ENCODE measurements at regions not wholly inside any gene's neighbourhood (a gene's known extent, or its start where the extent isn't known, plus 50 kb on each side); places are given as distances from the start of the nearest gene placed in this dataset.

- intact Hi-C loops (cut with micrococcal nuclease; ENCODE audit: unreplicated experiment) = no loop called here
- no peak for DNase-seq
- H3K4me1 ChIP-seq (replicated peaks; ENCODE audit: insufficient read depth) = no peaks in the 10 kb centered on the region
- no peak overlapping the region for H2AFZ ChIP-seq
- no peaks in the 10 kb centered on the region for H3K9me2 ChIP-seq (ENCODE audit: insufficient read depth)
- H3F3A ChIP-seq (ENCODE audit: insufficient read depth, low read depth) = no peaks in the 10 kb centered on the region
- no peaks in the 10 kb centered on the region for H3K36me3 ChIP-seq (ENCODE audit: low read depth)
- H3K9me3 ChIP-seq (ENCODE audit: insufficient read depth, low read depth) = no peaks in the 10 kb centered on the region
- no peak overlapping the region for H3K27ac ChIP-seq
- ChIA-PET CTCF (no interaction called here), POLR2A (ENCODE audit: unreplicated experiment) (no interaction called here)
- no peak for TF ChIP-seq CTCF (conservative IDR thresholded peaks at IDR 0.05)
- no TSS peak for BruUV-seq (replicated peaks)
- no peaks in the 10 kb centered on the region for H3K27me3 ChIP-seq (ENCODE audit: insufficient read depth, low read depth)
- no peak overlapping the region for H3K4me2 ChIP-seq
- no peaks in the 10 kb centered on the region for H4K20me1 ChIP-seq (ENCODE audit: insufficient read depth)
- no peak overlapping the region for H3K4me3 ChIP-seq
- H3K79me2 ChIP-seq (ENCODE audit: low read depth) = no peaks in the 10 kb centered on the region
Measured at GRCh38 chr20:52534616-52535015, 343.0 kb upstream of the ZFP64 start.

- POLR2A ChIA-PET (ENCODE audit: unreplicated experiment) = no interaction called here
- no peak for DNase-seq
- Histone ChIP-seq H3K4me2 (no peak overlapping the region), H2AFZ (no peak overlapping the region), H3F3A (ENCODE audit: insufficient read depth, low read depth) (no peaks in the 10 kb centered on the region), H3K9me3 (ENCODE audit: insufficient read depth, low read depth) (no peaks in the 10 kb centered on the region), H3K27me3 (ENCODE audit: insufficient read depth, low read depth) (no peaks in the 10 kb centered on the region), H3K9me2 (ENCODE audit: insufficient read depth) (no peaks in the 10 kb centered on the region), H3K4me1 (replicated peaks; ENCODE audit: insufficient read depth) (no peaks in the 10 kb centered on the region), H3K79me2 (ENCODE audit: low read depth) (no peaks in the 10 kb centered on the region), H4K20me1 (ENCODE audit: insufficient read depth) (no peaks in the 10 kb centered on the region), H3K36me3 (ENCODE audit: low read depth) (no peaks in the 10 kb centered on the region), H3K4me3 (no peak overlapping the region), H3K27ac (no peak overlapping the region)
- no peak for TF ChIP-seq EZH2 (IDR thresholded peaks at IDR 0.05; ENCODE audit: low read depth)
- CTCF ChIA-PET = no interaction called here
- intact Hi-C loops (cut with micrococcal nuclease; ENCODE audit: unreplicated experiment) = no loop called here
- no TSS peak for BruUV-seq (replicated peaks)
Measured at GRCh38 chr20:52533401-52533800, 341.8 kb upstream of the ZFP64 start.

GRCh38 chr20:52532674-52533073 is 341.1 kb upstream of the ZFP64 start:
- no peaks in the 10 kb centered on the region for H3K9me3 ChIP-seq (ENCODE audit: insufficient read depth, low read depth)
- CTCF ChIA-PET = no interaction called here
- no TSS peak for BruUV-seq (replicated peaks)
- no peak overlapping the region for H3K4me2 ChIP-seq
- no peaks in the 10 kb centered on the region for H3K9me2 ChIP-seq (ENCODE audit: insufficient read depth)
- H3K4me1 ChIP-seq (replicated peaks; ENCODE audit: insufficient read depth) = no peaks in the 10 kb centered on the region
- H3F3A ChIP-seq (ENCODE audit: insufficient read depth, low read depth) = no peaks in the 10 kb centered on the region
- no peak overlapping the region for H3K27ac ChIP-seq
- no peaks in the 10 kb centered on the region for H4K20me1 ChIP-seq (ENCODE audit: insufficient read depth)
- H3K79me2 ChIP-seq (ENCODE audit: low read depth) = no peaks in the 10 kb centered on the region
- no peaks in the 10 kb centered on the region for H3K27me3 ChIP-seq (ENCODE audit: insufficient read depth, low read depth)
- no peaks in the 10 kb centered on the region for H3K36me3 ChIP-seq (ENCODE audit: low read depth)
- POLR2A ChIA-PET (ENCODE audit: unreplicated experiment) = no interaction called here
- no peak overlapping the region for H2AFZ ChIP-seq
- DNase-seq = no peak
- intact Hi-C loops (cut with micrococcal nuclease; ENCODE audit: unreplicated experiment) = no loop called here
- TF ChIP-seq CTCF (conservative IDR thresholded peaks at IDR 0.05) = no peak
- TF ChIP-seq EZH2 (IDR thresholded peaks at IDR 0.05; ENCODE audit: low read depth) = no peak
- no peak overlapping the region for H3K4me3 ChIP-seq

DNA sequence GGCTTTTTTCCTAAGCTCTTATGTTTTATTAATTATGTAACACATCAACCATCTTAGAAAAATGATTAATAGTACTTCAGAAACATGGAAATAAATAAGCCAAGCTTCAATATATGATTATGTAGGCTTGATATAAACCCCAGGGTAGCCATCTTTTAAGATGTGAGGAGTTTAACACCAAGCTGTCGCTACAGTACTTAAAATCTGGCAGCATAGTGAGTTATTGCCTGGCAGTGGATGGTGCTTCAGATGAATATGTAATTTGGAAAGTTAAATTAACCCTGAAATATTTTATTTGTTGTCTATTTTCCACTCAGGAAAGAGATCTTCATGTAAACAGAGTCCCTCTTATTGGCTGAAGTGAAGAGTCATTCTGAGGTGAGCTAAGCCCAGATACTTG is 339.0 kb upstream of the ZFP64 start:
- TF ChIP-seq CTCF (conservative IDR thresholded peaks at IDR 0.05) = no peak
- TF ChIP-seq EZH2 (IDR thresholded peaks at IDR 0.05; ENCODE audit: low read depth) = no peak
- H2AFZ ChIP-seq = no peak overlapping the region
- no peaks in the 10 kb centered on the region for H3F3A ChIP-seq (ENCODE audit: insufficient read depth, low read depth)
- BruUV-seq (replicated peaks) = no TSS peak
- CTCF ChIA-PET = no interaction called here
- no peaks in the 10 kb centered on the region for H3K36me3 ChIP-seq (ENCODE audit: low read depth)
- no peaks in the 10 kb centered on the region for H3K9me2 ChIP-seq (ENCODE audit: insufficient read depth)
- no peaks in the 10 kb centered on the region for H3K27me3 ChIP-seq (ENCODE audit: insufficient read depth, low read depth)
- no peaks in the 10 kb centered on the region for H3K79me2 ChIP-seq (ENCODE audit: low read depth)
- no peak overlapping the region for H3K4me2 ChIP-seq
- no peak overlapping the region for H3K4me3 ChIP-seq
- no peaks in the 10 kb centered on the region for H4K20me1 ChIP-seq (ENCODE audit: insufficient read depth)
- H3K4me1 ChIP-seq (replicated peaks; ENCODE audit: insufficient read depth) = no peaks in the 10 kb centered on the region
- no peak for DNase-seq
- POLR2A ChIA-PET (ENCODE audit: unreplicated experiment) = no interaction called here
- no peak overlapping the region for H3K27ac ChIP-seq
- no peaks in the 10 kb centered on the region for H3K9me3 ChIP-seq (ENCODE audit: insufficient read depth, low read depth)
- intact Hi-C loops (cut with micrococcal nuclease; ENCODE audit: unreplicated experiment) = no loop called here

Measured in PC-9 (cell line).